Keratinocyte (primary cell): ENCODE measurements at regions not wholly inside any gene's neighbourhood (a gene's known extent, or its start where the extent isn't known, plus 50 kb on each side); places are given as distances from the start of the nearest gene placed in this dataset.

ENCODE experiments used
- DNase-seq: peaks from one replicate; pipeline ENCODE4 v3.0.0-alpha.2; 2011; ENCODE audit warnings: low read depth, missing footprints, low spot score
- FAIRE-seq: peaks from 2 replicates; lab custom pipeline; 2011; peaks lifted over from hg19 to GRCh38; lab: Jason Lieb, UNC
- H2AFZ ChIP-seq: 2 replicates; pipeline ENCODE4 v1.6.0; 2012; ENCODE audit warnings: low read length, control low read depth, inconsistent platforms; ENCODE audit not compliant: control insufficient read depth
- H3K27ac ChIP-seq: 2 replicates; pipeline ENCODE4 v1.5.1; 2011; ENCODE audit warnings: low read length; ENCODE audit not compliant: control insufficient read depth, insufficient read depth
- H3K27me3 ChIP-seq: 3 replicates; pipeline ENCODE4 v1.6.0; 2011; ENCODE audit warnings: low read length; ENCODE audit not compliant: control insufficient read depth, insufficient read depth; ENCODE audit errors: extremely low read depth
- H3K36me3 ChIP-seq, 2 experiments: 2 replicates in 1 of 2; 3 replicates in 1 of 2; pipeline ENCODE4 v1.5.1; 2011; ENCODE audit warnings: low read length in 2 of 2, mild to moderate bottlenecking in 1 of 2; ENCODE audit not compliant: control insufficient read depth in 2 of 2, insufficient read depth in 2 of 2; ENCODE audit errors: extremely low read depth in 1 of 2
- H3K4me1 ChIP-seq: 3 replicates; pipeline ENCODE4 v1.5.1; 2011; ENCODE audit warnings: low read length; ENCODE audit not compliant: control insufficient read depth, insufficient read depth; ENCODE audit errors: extremely low read depth
- H3K4me2 ChIP-seq: 3 replicates; pipeline ENCODE4 v1.6.0; 2011; ENCODE audit warnings: low read depth, low read length; ENCODE audit not compliant: control insufficient read depth, insufficient read depth; ENCODE audit errors: extremely low read depth
- H3K4me3 ChIP-seq, 3 experiments: fragments of 200-600 bp in 1 of 3; sonication (generic) in 1 of 3; 2 replicates in 2 of 3; 3 replicates in 1 of 3; pipeline ENCODE4 v1.5.1; 2011 to 2016; ENCODE audit warnings: low read length in 3 of 3, mild to moderate bottlenecking in 3 of 3, control low read depth in 2 of 3, inconsistent platforms in 1 of 3, low read depth in 1 of 3, mixed read lengths in 1 of 3, mixed run types in 1 of 3, moderate library complexity in 1 of 3; ENCODE audit not compliant: control insufficient read depth in 2 of 3, insufficient read depth in 2 of 3; ENCODE audit errors: extremely low read depth in 1 of 3
- H3K79me2 ChIP-seq: 2 replicates; pipeline ENCODE4 v1.6.0; 2012; ENCODE audit warnings: low read length; ENCODE audit not compliant: control insufficient read depth, insufficient read depth
- H3K9ac ChIP-seq: 3 replicates; pipeline ENCODE4 v1.6.0; 2011; ENCODE audit warnings: low read length; ENCODE audit not compliant: control insufficient read depth, insufficient read depth; ENCODE audit errors: extremely low read depth
- H3K9me1 ChIP-seq: 3 replicates; pipeline ENCODE4 v1.6.0; 2011; ENCODE audit warnings: low read length; ENCODE audit not compliant: control insufficient read depth, insufficient read depth; ENCODE audit errors: extremely low read depth
- H3K9me3 ChIP-seq: 2 replicates; pipeline ENCODE4 v1.5.1; 2012; ENCODE audit warnings: low read depth, low read length; ENCODE audit not compliant: control insufficient read depth
- H4K20me1 ChIP-seq: 3 replicates; pipeline ENCODE4 v1.6.0; 2011; ENCODE audit warnings: low read length; ENCODE audit not compliant: control insufficient read depth, insufficient read depth; ENCODE audit errors: extremely low read depth
- EZH2 ChIP-seq: IDR thresholded peaks from one replicate; pipeline ENCODE4 v1.6.1; 2012; ENCODE audit warnings: inconsistent platforms, mild to moderate bottlenecking, low read length, moderate library complexity
- dilution Hi-C: fragments of 300-500 bp; cut with MboI; formaldehyde crosslinking; loops from one replicate; pipeline ENCODE4 v1.7.0; 2020; ENCODE audit warnings: low sequenced_read_pairs; ENCODE audit not compliant: extremely low pct_ligation_motif_present
- TF ChIP-seq, protein P1 (sequence below), 3 experiments: IDR thresholded peaks in 1 of 3; conservative IDR thresholded peaks in 1 of 3; optimal IDR thresholded peaks in 1 of 3; 2 replicates in 2 of 3; 3 replicates in 1 of 3; pipeline versions ENCODE3 to v1.5.1; 2011; ENCODE audit warnings: low read length in 3 of 3, mild to moderate bottlenecking in 3 of 3, moderate library complexity in 2 of 3, control low read depth in 1 of 3, inconsistent platforms in 1 of 3; ENCODE audit not compliant: insufficient read depth in 2 of 3; ENCODE audit errors: extremely low read depth in 1 of 3

DNA sequence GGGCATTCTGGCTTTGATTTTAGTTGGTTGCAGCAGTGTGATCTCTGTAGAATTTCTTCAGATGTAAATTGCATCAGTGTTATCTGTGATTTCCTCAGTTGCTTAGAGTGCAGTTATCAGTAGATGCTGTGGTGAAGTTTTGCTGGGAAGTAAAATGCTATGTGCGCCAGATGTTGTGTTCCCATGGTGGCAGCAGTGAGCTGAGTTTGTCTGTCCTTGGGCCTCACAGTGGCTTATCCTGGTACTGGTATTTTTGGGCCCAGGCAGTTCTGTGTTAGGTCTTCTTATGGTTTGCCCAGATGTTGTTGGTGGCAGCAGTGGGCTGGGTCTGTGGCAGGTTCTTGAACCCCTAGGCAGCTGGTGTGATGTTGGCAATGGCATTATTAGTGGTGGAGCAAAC, 1242.1 kb downstream of the PLA2G4A start:
- H3K27me3 ChIP-seq, result no peaks in the 10 kb centered on the region
- no peak overlapping the region for H3K27ac ChIP-seq
- no peaks in the 10 kb centered on the region for H3K9me1 ChIP-seq
- dilution Hi-C loops, result no loop called here
- H3K4me3 ChIP-seq, result no peak overlapping the region
- H3K36me3 ChIP-seq, result no peaks in the 10 kb centered on the region
- no peak overlapping the region for H2AFZ ChIP-seq
- H3K4me1 ChIP-seq, result no peaks in the 10 kb centered on the region
- no peaks in the 10 kb centered on the region for H3K79me2 ChIP-seq
- H4K20me1 ChIP-seq, result no peaks in the 10 kb centered on the region
- no peak overlapping the region for H3K9ac ChIP-seq
- no peaks in the 10 kb centered on the region for H3K9me3 ChIP-seq
- FAIRE-seq (no peak), DNase-seq (no peak)
- TF ChIP-seq, protein P1, sequence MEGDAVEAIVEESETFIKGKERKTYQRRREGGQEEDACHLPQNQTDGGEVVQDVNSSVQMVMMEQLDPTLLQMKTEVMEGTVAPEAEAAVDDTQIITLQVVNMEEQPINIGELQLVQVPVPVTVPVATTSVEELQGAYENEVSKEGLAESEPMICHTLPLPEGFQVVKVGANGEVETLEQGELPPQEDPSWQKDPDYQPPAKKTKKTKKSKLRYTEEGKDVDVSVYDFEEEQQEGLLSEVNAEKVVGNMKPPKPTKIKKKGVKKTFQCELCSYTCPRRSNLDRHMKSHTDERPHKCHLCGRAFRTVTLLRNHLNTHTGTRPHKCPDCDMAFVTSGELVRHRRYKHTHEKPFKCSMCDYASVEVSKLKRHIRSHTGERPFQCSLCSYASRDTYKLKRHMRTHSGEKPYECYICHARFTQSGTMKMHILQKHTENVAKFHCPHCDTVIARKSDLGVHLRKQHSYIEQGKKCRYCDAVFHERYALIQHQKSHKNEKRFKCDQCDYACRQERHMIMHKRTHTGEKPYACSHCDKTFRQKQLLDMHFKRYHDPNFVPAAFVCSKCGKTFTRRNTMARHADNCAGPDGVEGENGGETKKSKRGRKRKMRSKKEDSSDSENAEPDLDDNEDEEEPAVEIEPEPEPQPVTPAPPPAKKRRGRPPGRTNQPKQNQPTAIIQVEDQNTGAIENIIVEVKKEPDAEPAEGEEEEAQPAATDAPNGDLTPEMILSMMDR (optimal IDR thresholded peaks at IDR 0.05 in 1 of 3, IDR thresholded peaks at IDR 0.05 in 1 of 3, conservative IDR thresholded peaks at IDR 0.05 in 1 of 3; ENCODE audit: extremely low read depth in 1 of 3, insufficient read depth in 2 of 3, low read length in 3 of 3), result peak in 1 of 3 experiments; percentile 16
- TF ChIP-seq EZH2, result no peak
- no peak overlapping the region for H3K4me2 ChIP-seq

DNA sequence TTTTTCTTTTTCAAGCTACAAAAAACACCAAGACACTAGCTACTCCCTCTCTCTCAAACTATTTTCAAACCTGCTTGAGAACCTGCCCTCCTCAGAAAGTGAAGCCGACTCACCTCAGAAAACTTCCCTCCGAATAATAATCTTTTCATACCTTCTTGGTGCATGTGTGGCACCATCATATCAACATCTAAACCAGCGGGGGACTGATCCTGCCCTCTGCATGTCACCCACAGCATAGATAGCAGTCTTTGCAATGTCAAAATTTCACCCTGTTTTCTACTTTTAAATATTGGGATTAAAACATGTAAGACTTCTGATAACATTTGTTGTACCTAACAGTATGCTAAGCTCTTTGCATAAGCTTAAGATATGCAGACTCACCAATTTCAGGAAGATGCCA, 1260.3 kb downstream of the PLA2G4A start:
- FAIRE-seq, result no peak
- Histone ChIP-seq H3K79me2 (no peaks in the 10 kb centered on the region), H3K4me3 (no peak overlapping the region), H3K4me1 (no peaks in the 10 kb centered on the region), H3K9ac (no peak overlapping the region), H3K27ac (no peak overlapping the region), H3K36me3 (no peaks in the 10 kb centered on the region), H4K20me1 (no peaks in the 10 kb centered on the region), H3K27me3 (no peaks in the 10 kb centered on the region), H3K9me3 (no peaks in the 10 kb centered on the region), H3K9me1 (no peaks in the 10 kb centered on the region), H2AFZ (no peak overlapping the region), H3K4me2 (no peak overlapping the region)
- no peak for DNase-seq
- dilution Hi-C loops, result no loop called here
- TF ChIP-seq, protein P1 (optimal IDR thresholded peaks at IDR 0.05 in 1 of 3, IDR thresholded peaks at IDR 0.05 in 1 of 3, conservative IDR thresholded peaks at IDR 0.05 in 1 of 3; ENCODE audit: extremely low read depth in 1 of 3, insufficient read depth in 2 of 3, low read length in 3 of 3), result no peak
- no peak for TF ChIP-seq EZH2
